Astrocyte of the spinal cord (primary cell): ENCODE measurements at regions not wholly inside any gene's neighbourhood (a gene's known extent, or its start where the extent isn't known, plus 50 kb on each side); places are given as distances from the start of the nearest gene placed in this dataset.

Experiments
- DNase-seq: peaks from one replicate; pipeline ENCODE4 v3.0.0; 2011; ENCODE audit warnings: low read depth, low spot score
- H3K4me3 ChIP-seq: 2 replicates; pipeline ENCODE4 v1.5.1; 2011; ENCODE audit warnings: low read depth, mild to moderate bottlenecking, low read length, moderate library complexity
- CTCF ChIP-seq: IDR thresholded peaks from 2 replicates; pipeline ENCODE4 v1.5.1; 2012; ENCODE audit warnings: low read depth, mild to moderate bottlenecking, low read length, inconsistent platforms
- in situ Hi-C: cut with HindIII; loops from 2 replicates; pipeline ENCODE4 v1.10.0; 2017; ENCODE audit warnings: low sequenced_read_pairs

GRCh38 chr22:47612311-47612910, 850.0 kb downstream of the TBC1D22A start:
- TF ChIP-seq CTCF = no peak
- no peak for DNase-seq
- in situ Hi-C loops = no loop called here
- no peak overlapping the region for H3K4me3 ChIP-seq

- H3K4me3 ChIP-seq = no peak overlapping the region
- in situ Hi-C loops = no loop called here
- no peak for TF ChIP-seq CTCF
- no peak for DNase-seq
Observed at GRCh38 chr22:47610764-47611163, 848.3 kb downstream of the TBC1D22A start.

- no peak overlapping the region for H3K4me3 ChIP-seq
- in situ Hi-C loops = no loop called here
- no peak for DNase-seq
- TF ChIP-seq CTCF = no peak
Observed at GRCh38 chr22:47610281-47610680, 847.8 kb downstream of the TBC1D22A start.

GRCh38 chr22:47609653-47610052, 847.2 kb downstream of the TBC1D22A start:
- TF ChIP-seq CTCF = no peak
- in situ Hi-C loops = no loop called here
- H3K4me3 ChIP-seq = no peak overlapping the region
- DNase-seq = no peak

- no peak for DNase-seq
- H3K4me3 ChIP-seq = no peak overlapping the region
- in situ Hi-C loops = no loop called here
- no peak for TF ChIP-seq CTCF
Observed at GRCh38 chr22:47608421-47608820, 846.0 kb downstream of the TBC1D22A start.

- DNase-seq = no peak
- in situ Hi-C loops = no loop called here
- H3K4me3 ChIP-seq = no peak overlapping the region
- no peak for TF ChIP-seq CTCF
Observed at GRCh38 chr22:47607486-47607885, 845.0 kb downstream of the TBC1D22A start.

- in situ Hi-C loops = no loop called here
- TF ChIP-seq CTCF = no peak
- DNase-seq = no peak
- H3K4me3 ChIP-seq = no peak overlapping the region
Observed at GRCh38 chr22:47606426-47606825, 844.0 kb downstream of the TBC1D22A start.
